Fibroblast of skin of scalp (primary cell): ENCODE measurements at regions not wholly inside any gene's neighbourhood (a gene's known extent, or its start where the extent isn't known, plus 50 kb on each side); places are given as distances from the start of the nearest gene placed in this dataset.

Source experiments
- DNase-seq: peaks from one replicate; pipeline ENCODE4 v3.0.0-alpha.2; 2013

DNA sequence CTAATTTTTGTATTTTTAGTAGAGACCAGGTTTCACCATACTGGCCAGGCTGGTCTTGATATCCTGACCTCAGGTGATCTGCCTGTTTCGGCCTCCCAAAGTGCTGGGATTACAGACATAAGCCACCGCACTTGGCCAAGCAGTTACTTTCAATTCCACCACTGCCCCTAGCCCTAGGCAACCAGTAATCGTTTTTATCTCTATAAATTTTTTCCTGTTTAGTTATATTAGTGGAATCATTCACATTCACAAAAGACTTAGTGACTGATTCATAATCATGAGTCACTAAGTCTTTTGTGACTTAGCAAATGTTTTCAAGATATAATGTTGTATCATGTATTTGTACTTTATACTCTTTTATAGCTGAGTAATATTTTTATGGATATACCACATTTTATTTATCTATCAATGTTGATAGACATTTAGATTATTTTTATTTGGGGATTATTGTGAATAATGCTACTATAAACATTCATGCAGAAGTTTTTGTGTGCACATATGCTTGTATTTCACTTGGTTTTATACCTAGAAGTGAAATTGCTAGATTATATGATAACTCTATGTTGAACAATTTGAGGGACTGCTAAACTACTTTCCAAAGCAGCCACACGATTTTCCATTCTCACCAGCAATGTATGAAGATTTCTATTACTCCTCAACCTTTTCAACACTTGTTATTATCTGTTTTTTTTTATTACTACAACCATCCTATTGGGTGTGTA, 421.4 kb upstream of the ID4 start:
- DNase-seq: peak; percentile 67

GRCh38 chr6:19416811-19417210, 420.4 kb upstream of the ID4 start:
- no peak for DNase-seq

DNA sequence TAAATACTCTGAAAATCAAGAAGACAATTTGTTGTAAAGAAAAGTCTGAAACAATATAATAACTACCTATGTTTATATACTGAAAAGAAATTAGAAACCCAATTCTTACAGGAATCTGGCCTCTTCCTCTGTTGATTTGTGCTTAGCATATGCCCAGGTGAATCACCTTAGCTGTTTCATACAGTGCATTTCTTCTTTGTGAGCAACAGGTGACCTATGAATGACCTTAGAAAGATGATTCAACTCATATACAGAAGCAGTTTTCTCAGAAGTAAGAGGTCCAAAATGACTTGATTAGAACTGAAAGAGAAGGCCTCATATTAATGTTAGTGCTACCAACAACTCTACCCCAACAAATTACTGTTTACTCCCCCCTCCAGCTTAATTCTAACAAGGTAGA, 419.5 kb upstream of the ID4 start:
- no peak for DNase-seq

DNA sequence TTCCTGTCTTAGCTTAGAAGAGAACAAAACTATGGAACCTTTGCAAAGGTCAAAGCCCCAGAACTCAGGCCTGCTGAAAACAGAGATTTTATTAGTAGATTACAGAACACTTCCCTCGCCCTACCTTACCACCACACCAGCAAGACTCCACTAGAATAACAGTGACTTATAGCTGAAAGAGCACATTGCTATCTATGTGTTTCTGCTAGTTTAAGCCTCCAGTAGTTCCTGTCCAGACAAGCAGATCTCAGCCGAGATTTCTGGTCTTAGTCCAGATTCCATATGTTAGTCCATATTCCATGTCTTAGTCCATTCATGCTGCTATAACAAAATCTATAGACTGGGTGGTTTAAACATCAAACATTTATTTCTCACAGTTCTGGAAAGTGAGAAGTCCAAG, 412.3 kb upstream of the ID4 start:
- no peak for DNase-seq

- DNase-seq: no peak
These were observed 409.6 kb upstream of the ID4 start for GRCh38 chr6:19427548-19427947.

DNA sequence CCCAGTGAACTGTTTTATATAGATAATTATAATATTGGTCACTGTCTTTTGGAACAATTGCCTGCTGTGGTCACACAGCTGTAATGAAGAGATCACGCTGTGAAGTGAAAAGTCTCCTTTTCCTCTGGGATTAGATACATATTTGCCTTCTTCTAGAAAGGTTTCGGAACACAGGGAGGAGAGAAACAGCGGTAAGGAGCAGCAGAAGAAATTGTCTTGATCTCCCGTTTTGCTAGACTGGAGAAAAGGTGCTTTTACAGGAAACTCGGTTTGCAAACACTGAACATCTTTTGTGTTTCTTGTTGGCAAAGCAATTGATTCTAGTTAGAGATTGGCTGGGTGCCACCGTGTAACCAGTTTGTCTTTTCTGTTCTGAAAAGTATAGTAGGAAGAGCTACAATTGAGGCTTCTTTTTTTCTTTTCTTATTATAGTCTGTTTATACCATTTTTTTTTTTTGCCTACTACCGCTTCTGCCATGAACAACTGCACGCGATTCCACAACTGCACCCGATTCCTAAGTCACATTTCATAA, 404.1 kb upstream of the ID4 start:
- peak; percentile 13 for DNase-seq

- DNase-seq: no peak
These were observed 403.1 kb upstream of the ID4 start for GRCh38 chr6:19434065-19434464.

DNA sequence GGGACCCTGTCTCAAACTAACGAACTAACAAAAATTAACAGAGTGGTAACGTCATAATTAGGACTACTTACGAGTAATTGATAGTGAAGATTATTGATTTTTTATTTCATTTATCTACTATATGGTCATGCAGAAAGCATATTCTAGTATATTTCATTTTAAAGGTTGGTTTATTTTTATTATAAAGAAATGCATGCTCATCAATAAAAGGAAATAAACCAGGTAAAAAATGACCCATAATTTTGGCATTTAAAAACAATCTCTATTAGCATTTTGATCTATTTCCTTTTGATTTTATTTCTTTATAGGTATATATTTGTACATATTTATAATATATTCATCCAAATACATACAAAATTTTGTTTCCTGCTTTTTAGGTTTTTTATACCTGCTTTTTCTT, 401.4 kb upstream of the ID4 start:
- no peak for DNase-seq

DNA sequence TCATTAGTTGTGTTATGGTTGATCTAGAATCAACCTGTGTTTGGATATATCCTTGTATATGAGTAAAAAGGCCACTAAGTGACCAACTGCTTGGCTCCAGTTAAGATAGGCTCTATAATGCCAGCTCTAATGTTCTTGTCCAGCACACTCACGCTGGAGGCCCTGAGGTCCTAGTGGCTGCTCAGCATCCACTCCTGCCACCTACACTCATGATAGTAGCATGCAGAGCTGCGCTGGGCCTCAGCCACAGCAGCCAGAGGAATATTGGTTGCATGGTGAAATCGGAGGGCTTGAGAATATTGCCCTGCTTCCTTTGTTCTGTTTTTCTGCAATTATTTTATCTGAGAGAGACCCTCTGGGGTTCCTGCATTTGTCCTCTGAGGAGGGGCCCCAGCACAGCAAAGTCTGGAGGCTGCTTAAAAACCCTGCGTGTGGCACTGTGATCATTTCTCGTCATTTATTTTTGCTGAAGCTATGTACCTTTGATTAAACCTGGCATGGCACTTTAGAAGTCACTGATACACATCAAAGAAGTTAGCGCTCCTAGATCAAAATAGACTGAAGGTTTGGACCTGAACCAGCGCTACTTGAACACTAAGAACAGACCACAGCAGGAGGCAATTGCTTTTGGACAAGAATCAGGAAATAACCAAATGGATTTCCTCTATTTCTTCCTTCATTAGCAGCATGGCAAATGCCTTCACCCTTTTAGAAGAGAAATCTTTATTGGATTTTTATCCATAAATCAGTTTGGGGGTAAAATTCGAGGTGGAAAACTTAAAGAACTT, 398.4 kb upstream of the ID4 start:
- DNase-seq: no peak

DNA sequence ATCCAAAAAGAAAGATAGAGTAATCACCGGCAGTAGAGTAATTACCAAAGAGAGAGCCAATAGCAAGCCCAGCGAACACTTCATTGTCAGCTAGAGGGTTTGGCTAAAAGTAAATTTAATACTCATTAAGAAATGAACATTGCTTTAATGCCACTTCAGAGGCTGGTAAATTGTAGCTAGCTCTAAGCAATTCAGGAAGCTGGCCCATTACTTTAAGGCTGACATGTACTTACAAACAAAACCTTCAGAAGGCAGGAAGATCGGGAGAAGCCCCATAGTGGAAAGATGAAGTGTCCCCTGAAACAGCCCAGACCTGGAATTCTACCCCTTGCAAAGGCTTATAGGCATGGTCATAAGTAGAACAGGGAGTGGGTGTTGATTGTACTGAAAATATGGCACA, 396.6 kb upstream of the ID4 start:
- DNase-seq: no peak

DNA sequence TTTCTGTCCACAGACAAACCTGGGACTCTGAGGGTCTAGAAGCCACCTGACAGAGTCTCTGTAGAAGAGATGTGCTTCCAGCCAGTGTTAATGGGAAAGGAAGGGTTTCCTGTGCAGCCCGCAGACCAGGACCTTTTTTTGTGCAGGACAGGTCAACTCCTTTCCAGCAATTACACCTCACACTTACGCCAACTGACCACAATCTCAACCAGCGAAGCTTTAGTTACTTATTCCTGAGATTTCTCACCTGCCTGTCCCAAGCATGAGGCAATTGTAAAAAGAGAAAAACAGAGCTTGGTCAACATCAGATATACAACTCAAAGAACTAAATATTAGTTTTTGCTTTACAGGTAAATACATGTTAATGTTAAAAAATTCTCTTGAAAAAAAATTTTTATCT, 393.8 kb upstream of the ID4 start:
- DNase-seq: no peak

GRCh38 chr6:19444041-19444440, 393.1 kb upstream of the ID4 start:
- no peak for DNase-seq

DNA sequence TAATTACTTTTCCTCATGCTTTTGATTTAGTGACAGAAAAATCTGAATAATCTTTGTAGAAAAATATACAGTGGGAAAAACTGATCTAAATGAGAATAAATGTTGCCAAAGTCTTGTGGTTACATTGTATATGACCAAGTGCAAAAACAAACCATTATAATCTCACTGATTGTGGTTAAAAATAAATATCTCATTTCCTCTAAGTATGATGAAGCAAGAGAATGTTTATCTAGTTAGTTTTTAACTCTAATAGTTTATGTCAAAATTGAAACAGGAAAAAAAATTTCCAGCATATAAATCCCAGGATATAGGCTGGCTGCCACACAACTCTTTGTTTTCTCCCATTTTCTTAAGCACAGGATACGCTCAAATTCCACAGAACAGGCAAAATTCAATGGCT, 392.7 kb upstream of the ID4 start:
- peak; percentile 42 for DNase-seq

- peak; percentile 18 for DNase-seq
These were observed 390.6 kb upstream of the ID4 start for GRCh38 chr6:19446570-19446969.

GRCh38 chr6:19450651-19451050, 386.5 kb upstream of the ID4 start:
- DNase-seq: no peak

GRCh38 chr6:19452495-19452894, 384.7 kb upstream of the ID4 start:
- DNase-seq: no peak

DNA sequence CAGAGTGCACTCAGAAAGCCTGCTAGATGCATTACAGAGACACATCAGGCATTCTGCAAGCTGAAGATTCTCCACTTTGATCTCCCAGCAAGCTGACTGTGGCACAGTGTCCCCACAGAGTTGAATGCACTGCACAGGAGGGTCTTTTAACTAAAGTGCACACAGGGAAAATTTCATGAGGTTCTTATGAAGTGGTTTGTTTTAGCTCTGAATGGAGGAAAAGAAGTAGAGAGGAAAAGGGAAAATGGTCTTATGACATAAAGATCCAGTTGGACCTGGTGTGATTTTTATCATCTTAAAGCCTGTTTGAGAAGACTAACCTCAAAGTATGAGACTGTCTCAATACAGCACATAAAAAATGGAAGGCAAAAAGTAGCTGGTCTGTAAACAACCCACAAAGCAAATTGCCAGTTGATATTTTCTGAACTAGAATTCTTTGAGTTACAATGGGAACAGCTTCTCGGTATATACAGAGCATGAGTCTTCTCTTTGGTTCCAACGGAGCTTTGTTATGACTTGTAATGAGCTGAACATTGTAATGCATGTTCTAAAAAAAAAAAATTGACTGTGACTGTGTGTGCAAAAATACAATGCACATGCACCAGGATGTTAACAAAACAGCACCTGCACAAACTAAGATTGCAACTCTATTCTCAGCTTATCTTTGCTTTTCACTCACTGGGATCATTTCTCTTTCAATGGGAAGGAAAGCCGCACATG, 383.0 kb upstream of the ID4 start:
- DNase-seq: no peak

DNA sequence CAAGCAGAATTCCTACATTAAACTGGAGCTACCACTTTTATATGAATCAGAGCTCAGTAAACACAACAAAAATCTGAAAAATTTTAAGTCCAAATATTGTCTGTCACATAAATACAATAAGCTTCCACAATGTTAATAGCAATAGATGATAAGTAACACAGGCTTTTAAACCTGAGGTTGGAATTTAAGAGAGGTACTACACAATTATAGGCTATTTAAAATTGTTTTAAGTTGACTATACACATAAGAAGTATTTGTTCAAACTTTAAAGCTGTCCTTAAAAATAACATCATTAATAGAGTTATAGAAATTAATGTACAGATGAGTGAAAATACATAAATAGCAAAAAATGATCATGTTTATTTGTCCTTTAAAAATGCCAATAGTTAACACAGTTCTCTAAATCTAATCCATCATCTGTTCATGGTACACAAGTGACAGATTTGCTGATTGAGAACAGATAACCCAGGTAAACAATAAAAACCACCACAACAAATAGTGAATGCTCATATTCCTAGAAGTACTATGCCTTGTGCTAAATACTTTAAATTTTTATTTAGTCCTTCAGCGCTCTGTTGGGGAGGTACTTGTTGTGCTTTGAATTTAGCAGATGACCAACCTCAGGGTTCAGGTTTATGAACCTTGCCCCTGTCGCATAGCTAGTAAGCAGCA, 382.3 kb upstream of the ID4 start:
- DNase-seq: no peak

DNA sequence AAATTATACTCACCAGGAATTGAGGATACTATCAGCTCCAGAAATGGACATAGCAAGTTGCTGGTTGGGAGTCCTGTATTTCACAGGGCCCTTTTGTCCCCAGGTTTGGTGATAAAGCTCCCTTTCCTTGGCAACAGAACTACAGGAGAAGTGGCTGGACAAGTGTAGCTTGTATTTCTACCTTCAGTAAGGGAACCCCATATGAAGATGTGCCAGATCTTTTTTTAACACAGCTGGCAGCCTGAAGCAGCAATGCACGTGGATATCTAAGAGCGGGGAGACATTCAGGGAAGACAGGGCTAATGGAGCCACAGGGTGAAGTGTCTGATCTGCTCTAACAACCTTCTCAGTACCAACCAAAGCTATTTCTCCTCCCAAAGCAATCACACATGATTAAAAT, 373.9 kb upstream of the ID4 start:
- no peak for DNase-seq

DNA sequence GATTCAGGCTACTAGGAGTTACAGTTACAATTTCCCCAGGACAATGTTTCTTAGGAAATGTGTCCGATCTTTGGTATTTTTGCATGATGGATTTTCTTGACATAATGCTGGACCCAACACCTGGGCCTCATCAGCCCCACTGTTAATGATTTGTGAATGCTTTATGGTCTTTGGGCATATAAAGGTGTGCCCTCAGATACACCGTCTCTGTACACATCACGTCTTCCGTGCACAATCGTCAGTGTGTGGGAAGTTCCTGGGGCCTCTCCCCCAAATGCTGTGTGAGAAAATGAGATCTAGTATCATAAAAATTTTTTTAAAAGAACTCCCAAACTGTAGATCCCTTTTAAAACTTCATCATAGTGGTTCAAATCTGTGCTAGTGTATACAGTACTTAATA, 373.2 kb upstream of the ID4 start:
- no peak for DNase-seq

- peak; percentile 35 for DNase-seq
These were observed 371.9 kb upstream of the ID4 start for GRCh38 chr6:19465256-19465655.

DNA sequence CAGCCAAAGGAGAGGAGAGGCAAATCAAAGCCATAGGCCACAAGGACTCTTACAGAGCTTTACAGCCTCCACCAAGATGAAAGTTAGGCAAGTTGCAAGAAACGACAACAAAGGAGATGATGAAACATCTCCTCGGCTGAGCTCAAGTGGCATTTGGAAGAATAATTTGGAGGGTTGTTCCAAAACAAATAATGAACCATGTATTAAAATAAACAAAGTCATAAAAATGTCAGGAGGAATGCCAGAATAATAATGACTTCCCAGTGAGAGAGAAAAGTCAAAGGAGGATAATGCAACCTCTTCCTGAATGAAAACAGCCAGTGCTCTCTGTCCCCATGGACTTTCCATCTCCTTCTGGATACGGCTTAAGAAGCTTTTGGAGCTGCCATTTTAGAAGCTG, 371.4 kb upstream of the ID4 start:
- peak; percentile 93 for DNase-seq

DNA sequence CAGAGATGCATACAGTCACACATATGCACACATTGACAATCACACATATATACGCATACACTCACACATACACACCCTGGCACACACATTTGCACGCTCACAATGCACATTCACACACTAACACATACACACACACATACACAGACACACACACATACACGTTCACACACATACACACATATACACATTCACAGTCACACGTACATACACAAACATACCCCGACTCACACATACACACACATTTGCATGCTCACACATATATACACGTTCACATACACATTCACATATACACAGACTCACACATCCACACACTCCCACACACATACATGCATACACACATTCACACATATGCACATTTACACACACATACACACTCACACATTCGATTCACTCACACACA, 366.8 kb upstream of the ID4 start:
- no peak for DNase-seq
